SJCRH30 (cell line): ENCODE measurements at regions not wholly inside any gene's neighbourhood (a gene's known extent, or its start where the extent isn't known, plus 50 kb on each side); places are given as distances from the start of the nearest gene placed in this dataset.

Source experiments
- DNase-seq, 2 experiments: peaks; one replicate each; pipeline ENCODE4 v3.0.0-alpha.2; 2015 to 2020
- H3K27ac ChIP-seq: fragments of 250-450 bp; sonication (Bioruptor Pico); 2 replicates; pipeline ENCODE4 v1.5.1; 2020; ENCODE audit warnings: mild to moderate bottlenecking, moderate library complexity
- H3K27me3 ChIP-seq: fragments of 250-450 bp; sonication (Bioruptor Pico); 2 replicates; pipeline ENCODE4 v1.5.1; 2020; ENCODE audit warnings: mild to moderate bottlenecking, moderate library complexity
- H3K36me3 ChIP-seq: fragments of 250-450 bp; sonication (Bioruptor Pico); 2 replicates; pipeline ENCODE4 v1.5.1; 2020; ENCODE audit warnings: mild to moderate bottlenecking, moderate library complexity
- H3K4me1 ChIP-seq: fragments of 250-450 bp; sonication (Bioruptor Pico); 2 replicates; pipeline ENCODE4 v1.5.1; 2020; ENCODE audit warnings: mild to moderate bottlenecking, moderate library complexity
- H3K4me3 ChIP-seq: fragments of 250-450 bp; sonication (Bioruptor Pico); 2 replicates; pipeline ENCODE4 v1.5.1; 2020; ENCODE audit warnings: mild to moderate bottlenecking, moderate library complexity
- H3K9me3 ChIP-seq: fragments of 250-450 bp; sonication (Bioruptor Pico); replicated peaks from 2 replicates; pipeline ENCODE4 v1.5.1; 2020; ENCODE audit warnings: mild to moderate bottlenecking, moderate library complexity

GRCh38 chr22:48267681-48268080 lies 1505.2 kb downstream of the TBC1D22A start:
- no peak overlapping the region for H3K4me3 ChIP-seq
- no peak for DNase-seq
- no peaks in the 10 kb centered on the region for H3K4me1 ChIP-seq
- no peaks in the 10 kb centered on the region for H3K36me3 ChIP-seq
- no peak overlapping the region for H3K27ac ChIP-seq
- H3K9me3 ChIP-seq, result no peaks in the 10 kb centered on the region
- H3K27me3 ChIP-seq, result peaks cover 32% of the 10 kb centered on the region

- H3K27ac ChIP-seq, result no peak overlapping the region
- H3K9me3 ChIP-seq, result no peaks in the 10 kb centered on the region
- no peaks in the 10 kb centered on the region for H3K36me3 ChIP-seq
- peaks cover 29% of the 10 kb centered on the region for H3K27me3 ChIP-seq
- H3K4me1 ChIP-seq, result no peaks in the 10 kb centered on the region
- H3K4me3 ChIP-seq, result no peak overlapping the region
- no peak for DNase-seq
These were observed 1502.7 kb downstream of the TBC1D22A start for GRCh38 chr22:48265000-48265625.

GRCh38 chr22:48264586-48264985 lies 1502.1 kb downstream of the TBC1D22A start:
- no peaks in the 10 kb centered on the region for H3K36me3 ChIP-seq
- no peak overlapping the region for H3K4me3 ChIP-seq
- no peak overlapping the region for H3K27ac ChIP-seq
- no peaks in the 10 kb centered on the region for H3K9me3 ChIP-seq
- no peak for DNase-seq
- no peaks in the 10 kb centered on the region for H3K4me1 ChIP-seq
- H3K27me3 ChIP-seq, result peaks cover 29% of the 10 kb centered on the region

- H3K4me1 ChIP-seq, result no peaks in the 10 kb centered on the region
- H3K27ac ChIP-seq, result no peak overlapping the region
- H3K36me3 ChIP-seq, result no peaks in the 10 kb centered on the region
- H3K27me3 ChIP-seq, result peaks cover 24% of the 10 kb centered on the region
- H3K9me3 ChIP-seq, result no peaks in the 10 kb centered on the region
- no peak for DNase-seq
- no peak overlapping the region for H3K4me3 ChIP-seq
These were observed 1501.4 kb downstream of the TBC1D22A start for GRCh38 chr22:48263791-48264351.

GRCh38 chr22:48263431-48263765 lies 1500.9 kb downstream of the TBC1D22A start:
- no peak for DNase-seq
- Histone ChIP-seq H3K27ac (no peak overlapping the region), H3K4me3 (no peak overlapping the region), H3K36me3 (no peaks in the 10 kb centered on the region), H3K4me1 (no peaks in the 10 kb centered on the region), H3K9me3 (no peaks in the 10 kb centered on the region), H3K27me3 (peaks cover 24% of the 10 kb centered on the region)

GRCh38 chr22:48262596-48263430 lies 1500.4 kb downstream of the TBC1D22A start:
- peaks cover 25% of the 10 kb centered on the region for H3K27me3 ChIP-seq
- no peaks in the 10 kb centered on the region for H3K36me3 ChIP-seq
- no peak overlapping the region for H3K4me3 ChIP-seq
- H3K9me3 ChIP-seq, result no peaks in the 10 kb centered on the region
- no peak overlapping the region for H3K27ac ChIP-seq
- no peaks in the 10 kb centered on the region for H3K4me1 ChIP-seq
- DNase-seq, result no peak

GRCh38 chr22:48261706-48262105 lies 1499.3 kb downstream of the TBC1D22A start:
- H3K27ac ChIP-seq, result no peak overlapping the region
- H3K4me1 ChIP-seq, result no peaks in the 10 kb centered on the region
- peaks cover 26% of the 10 kb centered on the region for H3K27me3 ChIP-seq
- no peaks in the 10 kb centered on the region for H3K9me3 ChIP-seq
- H3K4me3 ChIP-seq, result no peak overlapping the region
- DNase-seq, result no peak
- no peaks in the 10 kb centered on the region for H3K36me3 ChIP-seq

- Histone ChIP-seq H3K9me3 (no peaks in the 10 kb centered on the region), H3K4me3 (no peak overlapping the region), H3K27ac (no peak overlapping the region), H3K36me3 (no peaks in the 10 kb centered on the region), H3K4me1 (no peaks in the 10 kb centered on the region), H3K27me3 (peaks cover 25% of the 10 kb centered on the region)
- DNase-seq, result no peak
These were observed 1498.7 kb downstream of the TBC1D22A start for GRCh38 chr22:48261048-48261621.

GRCh38 chr22:48259991-48260670 lies 1497.7 kb downstream of the TBC1D22A start:
- Histone ChIP-seq H3K27ac (no peak overlapping the region), H3K4me3 (no peak overlapping the region), H3K9me3 (no peaks in the 10 kb centered on the region), H3K27me3 (peaks cover 28% of the 10 kb centered on the region), H3K36me3 (no peaks in the 10 kb centered on the region), H3K4me1 (no peaks in the 10 kb centered on the region)
- DNase-seq, result no peak

GRCh38 chr22:48258811-48259210 lies 1496.4 kb downstream of the TBC1D22A start:
- Histone ChIP-seq H3K4me3 (no peak overlapping the region), H3K36me3 (no peaks in the 10 kb centered on the region), H3K4me1 (no peaks in the 10 kb centered on the region), H3K9me3 (no peaks in the 10 kb centered on the region), H3K27me3 (peaks cover 39% of the 10 kb centered on the region), H3K27ac (no peak overlapping the region)
- DNase-seq, result no peak

- no peak overlapping the region for H3K27ac ChIP-seq
- no peaks in the 10 kb centered on the region for H3K36me3 ChIP-seq
- DNase-seq, result no peak
- no peaks in the 10 kb centered on the region for H3K9me3 ChIP-seq
- H3K27me3 ChIP-seq, result peaks cover 40% of the 10 kb centered on the region
- H3K4me1 ChIP-seq, result no peaks in the 10 kb centered on the region
- H3K4me3 ChIP-seq, result no peak overlapping the region
These were observed 1495.7 kb downstream of the TBC1D22A start for GRCh38 chr22:48258064-48258701.

GRCh38 chr22:48257685-48258055 lies 1495.2 kb downstream of the TBC1D22A start:
- Histone ChIP-seq H3K4me1 (no peaks in the 10 kb centered on the region), H3K4me3 (no peak overlapping the region), H3K27ac (no peak overlapping the region), H3K36me3 (no peaks in the 10 kb centered on the region), H3K9me3 (no peaks in the 10 kb centered on the region), H3K27me3 (peaks cover 41% of the 10 kb centered on the region)
- no peak for DNase-seq

- Histone ChIP-seq H3K27me3 (peaks cover 41% of the 10 kb centered on the region), H3K4me3 (no peak overlapping the region), H3K9me3 (no peaks in the 10 kb centered on the region), H3K36me3 (no peaks in the 10 kb centered on the region), H3K27ac (no peak overlapping the region), H3K4me1 (no peaks in the 10 kb centered on the region)
- no peak for DNase-seq
These were observed 1494.6 kb downstream of the TBC1D22A start for GRCh38 chr22:48256776-48257684.
